Immature natural killer cell (primary cell): ENCODE measurements at regions not wholly inside any gene's neighbourhood (a gene's known extent, or its start where the extent isn't known, plus 50 kb on each side); places are given as distances from the start of the nearest gene placed in this dataset.

Experiments used
- DNase-seq, 3 donors: peaks; one replicate each; pipeline ENCODE4 v3.0.0; 2022; ENCODE audit warnings: mixed read lengths in 1 of 3
- H3K27ac Mint-ChIP-seq, 6 donors: one replicate each; pipeline ENCODE4 v1.8.0; 2020; ENCODE audit warnings: mixed read lengths in 6 of 6, mild to moderate bottlenecking in 5 of 6, inconsistent platforms in 4 of 6, moderate library complexity in 3 of 6
- H3K27me3 Mint-ChIP-seq, 3 donors: one replicate each; pipeline ENCODE4 v1.8.0; 2020 to 2021; ENCODE audit warnings: low read depth in 3 of 3, mild to moderate bottlenecking in 3 of 3, mixed read lengths in 3 of 3, moderate library complexity in 3 of 3, inconsistent platforms in 1 of 3
- H3K36me3 Mint-ChIP-seq, 3 donors: one replicate each; pipeline ENCODE4 v1.8.0; 2020; ENCODE audit warnings: mixed read lengths in 3 of 3, inconsistent platforms in 2 of 3, mild to moderate bottlenecking in 2 of 3
- H3K4me1 Mint-ChIP-seq, 2 donors: one replicate each; pipeline ENCODE4 v1.8.0; 2020; ENCODE audit warnings: inconsistent platforms in 2 of 2, mild to moderate bottlenecking in 2 of 2, mixed read lengths in 2 of 2, moderate library complexity in 1 of 2
- H3K4me3 Mint-ChIP-seq, 5 donors: one replicate each; pipeline ENCODE4 v1.8.0; 2020; ENCODE audit warnings: mild to moderate bottlenecking in 5 of 5, mixed read lengths in 5 of 5, inconsistent platforms in 3 of 5, moderate library complexity in 3 of 5
- H3K9me3 Mint-ChIP-seq, 6 donors: one replicate each; pipeline ENCODE4 v1.8.0; 2020; ENCODE audit warnings: mild to moderate bottlenecking in 6 of 6, mixed read lengths in 6 of 6, inconsistent platforms in 4 of 6, moderate library complexity in 3 of 6

DNA sequence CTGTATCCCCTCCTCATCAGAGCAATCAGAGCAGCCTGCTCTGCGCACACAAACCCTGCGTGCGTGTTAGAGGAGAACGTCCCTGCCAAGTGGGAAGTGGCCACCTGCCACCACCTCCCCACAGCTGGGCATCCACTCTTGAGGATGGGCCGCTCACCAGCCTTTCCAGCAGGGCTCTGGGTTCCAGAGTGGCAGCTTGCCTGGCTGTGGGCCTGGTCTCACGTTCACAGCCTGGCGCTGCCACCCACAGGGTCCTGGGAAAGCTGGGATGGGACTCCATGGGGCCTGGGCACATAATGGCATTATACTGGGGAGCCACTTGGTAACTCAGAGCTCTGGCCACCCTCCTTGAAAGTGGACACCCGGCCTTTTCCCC, 151.1 kb upstream of the PPP2R2D start:
- Mint-ChIP-seq H3K9me3 (peaks cover 0 to 3% (median 0%) of the 10 kb centered on the region in 6 donors), H3K27ac (no peak overlapping the region), H3K4me1 (no peaks in the 10 kb centered on the region), H3K36me3 (no peaks in the 10 kb centered on the region), H3K4me3 (no peak overlapping the region), H3K27me3 (peaks cover 0 to 4% (median 0%) of the 10 kb centered on the region in 3 donors)
- DNase-seq: no peak

DNA sequence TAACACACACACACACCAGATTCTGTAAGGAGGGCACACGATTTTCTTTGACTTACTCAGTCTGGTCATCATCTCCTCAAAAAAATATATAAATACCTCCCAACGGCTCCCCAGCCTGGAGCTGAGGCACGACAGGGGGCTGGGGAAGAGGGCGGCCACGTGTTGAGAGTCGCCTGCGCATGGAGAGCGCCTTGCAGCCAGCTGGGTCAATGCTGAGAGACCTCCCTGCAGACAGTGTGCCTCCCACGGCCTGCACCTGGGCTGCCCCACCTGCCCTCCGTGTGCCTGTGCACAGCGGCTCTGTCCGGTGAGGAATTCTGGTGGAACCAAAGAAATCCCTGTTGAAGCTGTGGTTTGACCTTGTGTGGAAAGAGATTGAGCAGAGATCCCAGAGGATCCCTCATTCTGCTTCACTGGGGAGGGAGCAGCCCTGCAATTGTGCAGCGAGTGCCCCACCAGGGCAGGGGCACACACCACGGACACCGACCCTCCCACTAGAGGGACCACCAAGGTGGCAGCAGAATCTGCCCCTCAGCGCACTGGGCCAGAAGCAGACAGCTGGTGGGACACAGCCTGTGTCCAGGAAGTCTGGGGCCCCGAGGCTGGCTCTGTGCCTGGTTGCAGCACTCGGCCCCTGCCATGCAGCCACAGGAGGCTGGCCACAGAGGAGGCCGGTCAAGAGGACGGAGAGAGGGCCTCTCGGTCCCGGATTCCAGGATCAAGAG, 150.5 kb upstream of the PPP2R2D start:
- Mint-ChIP-seq H3K4me3 (no peak overlapping the region), H3K27me3 (no peaks in the 10 kb centered on the region), H3K27ac (no peak overlapping the region), H3K36me3 (no peaks in the 10 kb centered on the region), H3K9me3 (peaks cover 0 to 3% (median 0%) of the 10 kb centered on the region in 6 donors), H3K4me1 (no peaks in the 10 kb centered on the region)
- no peak for DNase-seq

- Mint-ChIP-seq H3K27me3 (no peaks in the 10 kb centered on the region), H3K9me3 (peaks cover 0 to 3% (median 0%) of the 10 kb centered on the region in 6 donors), H3K36me3 (no peaks in the 10 kb centered on the region), H3K27ac (no peak overlapping the region), H3K4me3 (no peak overlapping the region), H3K4me1 (no peaks in the 10 kb centered on the region)
- no peak for DNase-seq
Observed at GRCh38 chr10:131750973-131751826, 149.6 kb upstream of the PPP2R2D start.

DNA sequence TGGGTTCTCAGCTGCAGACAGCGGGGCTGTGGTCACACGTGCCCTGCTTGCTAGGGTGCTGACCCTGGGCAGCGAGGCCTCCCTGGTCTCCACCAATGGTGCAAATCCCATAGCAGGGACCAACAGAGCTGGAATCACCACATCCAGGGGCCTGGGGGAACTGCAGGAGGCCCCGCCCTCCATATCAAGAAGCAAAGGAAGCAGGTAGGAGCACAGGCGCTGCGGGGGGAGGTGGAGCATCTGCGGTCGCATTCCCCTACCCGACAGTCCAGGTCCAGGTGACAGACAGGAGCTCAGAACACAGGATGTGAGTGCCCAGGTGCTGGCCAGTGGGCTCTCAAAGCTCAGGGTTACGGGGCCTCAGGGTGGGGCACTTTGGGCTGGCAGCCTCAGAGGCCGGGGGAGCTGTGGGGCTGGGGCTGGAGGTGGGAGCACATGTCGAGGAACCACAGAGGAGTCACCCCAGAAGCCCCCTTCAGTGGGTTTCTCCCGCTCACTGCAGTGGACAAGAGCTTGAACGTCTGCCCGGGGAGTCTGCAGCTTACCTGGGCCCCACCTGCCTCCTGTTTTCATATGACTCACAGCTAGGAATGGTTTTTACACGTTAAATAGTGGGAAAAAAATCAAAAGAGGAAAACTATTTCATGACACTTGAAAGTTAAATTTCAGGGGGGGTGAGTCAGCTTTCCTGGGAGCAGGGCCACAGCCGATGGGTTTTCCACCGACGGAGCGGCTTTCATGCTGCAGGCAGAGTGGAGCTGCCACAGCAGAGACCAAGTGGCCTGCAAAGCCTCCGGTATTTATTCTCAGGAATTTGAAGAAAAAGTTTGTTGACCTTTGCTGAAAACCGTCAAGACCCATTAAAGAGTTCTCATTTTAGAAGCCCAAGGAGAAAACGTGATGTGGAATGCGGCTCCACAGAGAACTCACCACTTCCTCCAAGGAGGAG, 148.7 kb upstream of the PPP2R2D start:
- Mint-ChIP-seq H3K27ac (peak overlapping the region in 1 of 6 donors; percentile 11), H3K4me3 (no peak overlapping the region), H3K9me3 (peaks cover 0 to 3% (median 0%) of the 10 kb centered on the region in 6 donors)

GRCh38 chr10:131753336-131753735, 147.5 kb upstream of the PPP2R2D start:
- Mint-ChIP-seq H3K4me3 (no peak overlapping the region), H3K4me1 (no peaks in the 10 kb centered on the region), H3K27me3 (no peaks in the 10 kb centered on the region), H3K27ac (no peak overlapping the region), H3K9me3 (peaks cover 0 to 3% (median 0%) of the 10 kb centered on the region in 6 donors), H3K36me3 (no peaks in the 10 kb centered on the region)
- no peak for DNase-seq

More for the DNA sequence above, 148.7 kb upstream of the PPP2R2D start:
- H3K27me3 Mint-ChIP-seq: no peaks in the 10 kb centered on the region
- DNase-seq: no peak
- no peaks in the 10 kb centered on the region for H3K36me3 Mint-ChIP-seq
- H3K4me1 Mint-ChIP-seq: no peaks in the 10 kb centered on the region

- Mint-ChIP-seq H3K27me3 (peaks cover 0 to 3% (median 1%) of the 10 kb centered on the region in 3 donors), H3K9me3 (no peaks in the 10 kb centered on the region), H3K4me3 (no peak overlapping the region), H3K4me1 (no peaks in the 10 kb centered on the region), H3K36me3 (no peaks in the 10 kb centered on the region), H3K27ac (no peak overlapping the region)
- no peak for DNase-seq
Observed at GRCh38 chr10:131755200-131755599, 145.6 kb upstream of the PPP2R2D start.

DNA sequence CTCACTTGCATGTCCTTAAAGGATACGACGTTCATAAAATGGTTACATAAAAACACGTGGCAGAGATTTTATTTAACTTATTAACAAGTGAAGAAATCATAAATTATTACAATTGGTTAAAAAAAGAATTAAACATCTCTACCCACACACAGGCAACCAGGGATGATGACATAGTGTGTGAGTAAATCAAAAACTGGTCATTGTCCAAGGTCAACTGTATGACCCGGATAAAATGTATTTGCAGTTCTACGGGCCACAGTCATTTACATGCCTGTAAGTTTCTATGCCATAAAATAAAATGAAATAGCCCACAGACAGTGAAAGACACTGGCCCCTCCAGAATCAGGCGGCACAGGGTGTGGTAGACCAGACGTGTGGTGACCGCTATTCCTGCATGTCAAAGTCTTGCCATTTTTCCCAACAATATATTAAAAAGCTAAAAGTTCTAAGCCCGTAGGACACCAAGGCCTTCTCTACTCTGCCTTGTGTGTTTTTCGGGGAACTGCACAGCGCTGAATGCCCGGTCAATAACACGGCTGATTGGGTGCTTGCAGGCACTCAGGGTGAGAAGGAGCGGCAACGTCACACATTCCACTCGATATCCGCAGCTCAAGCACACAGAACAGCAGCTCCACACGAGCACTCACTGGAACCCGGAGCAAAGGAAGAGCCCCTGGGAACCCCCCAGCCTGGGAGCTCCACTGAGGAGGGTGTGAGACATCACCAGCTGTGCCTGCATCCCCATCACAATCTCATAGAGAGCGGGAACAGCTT, 143.3 kb upstream of the PPP2R2D start:
- no peak overlapping the region for H3K27ac Mint-ChIP-seq
- DNase-seq: no peak
- H3K36me3 Mint-ChIP-seq: no peaks in the 10 kb centered on the region
- no peak overlapping the region for H3K4me3 Mint-ChIP-seq
- H3K4me1 Mint-ChIP-seq: no peaks in the 10 kb centered on the region
- H3K9me3 Mint-ChIP-seq: no peaks in the 10 kb centered on the region
- peaks cover 0 to 5% (median 3%) of the 10 kb centered on the region in 3 donors for H3K27me3 Mint-ChIP-seq

GRCh38 chr10:131758062-131758938, 142.5 kb upstream of the PPP2R2D start:
- Mint-ChIP-seq H3K27me3 (peaks cover 0 to 5% (median 3%) of the 10 kb centered on the region in 3 donors), H3K9me3 (no peaks in the 10 kb centered on the region), H3K4me3 (no peak overlapping the region), H3K36me3 (no peaks in the 10 kb centered on the region), H3K4me1 (no peaks in the 10 kb centered on the region), H3K27ac (no peak overlapping the region)
- no peak for DNase-seq

- H3K27me3 Mint-ChIP-seq: peaks cover 2 to 5% (median 3%) of the 10 kb centered on the region in 3 donors
- H3K4me3 Mint-ChIP-seq: no peak overlapping the region
- no peak overlapping the region for H3K27ac Mint-ChIP-seq
- no peaks in the 10 kb centered on the region for H3K4me1 Mint-ChIP-seq
- no peaks in the 10 kb centered on the region for H3K36me3 Mint-ChIP-seq
- no peaks in the 10 kb centered on the region for H3K9me3 Mint-ChIP-seq
- DNase-seq: no peak
Observed at GRCh38 chr10:131758939-131759301, 141.9 kb upstream of the PPP2R2D start.

DNA sequence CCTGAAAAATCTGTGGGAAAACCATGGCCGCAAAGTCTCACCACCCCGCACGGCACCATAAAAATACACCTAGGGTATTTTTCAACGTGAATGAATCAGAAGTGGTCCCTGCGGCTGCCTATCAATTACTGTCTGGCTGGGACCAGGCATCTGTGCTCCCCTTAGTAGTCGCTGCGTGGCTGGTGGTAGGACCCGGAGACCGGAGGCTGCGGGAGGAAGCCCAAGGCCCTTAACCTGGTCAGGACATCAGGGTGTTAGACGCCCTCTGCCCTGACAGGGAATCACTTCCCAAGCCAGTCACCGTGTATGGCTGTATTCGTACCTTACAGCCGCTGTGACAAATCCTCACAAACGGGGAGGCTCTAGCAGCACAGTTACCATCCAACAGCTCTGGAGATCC, 141.5 kb upstream of the PPP2R2D start:
- no peak for DNase-seq

DNA sequence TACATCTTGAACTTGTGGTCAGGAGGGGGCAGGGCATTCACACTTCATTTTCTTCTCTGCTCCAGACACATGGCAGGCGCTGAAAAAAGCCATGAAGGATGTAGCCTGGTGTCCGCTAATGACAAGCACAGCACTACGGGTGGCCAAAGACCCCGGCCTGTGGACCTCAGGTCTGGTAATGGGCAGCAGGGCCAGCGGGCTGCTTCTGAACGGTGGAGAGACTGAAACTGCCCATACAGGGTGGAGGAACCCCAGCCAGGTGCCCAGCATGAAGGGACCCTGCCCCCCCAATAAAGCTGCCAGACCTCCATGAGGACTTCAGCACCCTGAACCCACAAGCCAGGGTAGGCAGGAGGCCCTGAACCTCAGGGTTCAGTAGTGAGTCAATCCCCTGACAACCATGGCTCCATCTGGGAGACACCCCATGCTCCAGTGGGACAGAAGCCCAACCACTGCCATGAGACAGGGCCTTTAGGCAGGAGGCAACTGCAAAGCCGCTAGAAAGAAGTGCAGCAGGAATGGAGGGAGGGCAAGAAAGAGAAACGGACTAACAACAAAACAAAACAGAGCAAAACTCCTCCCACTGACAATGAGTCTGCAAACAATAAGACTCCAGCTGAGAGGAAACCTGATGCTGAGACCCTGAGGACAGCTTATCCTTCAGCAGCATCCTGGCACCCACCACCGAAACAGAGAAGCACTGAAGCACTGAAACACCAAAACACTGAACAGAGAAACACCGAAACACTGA, 140.2 kb upstream of the PPP2R2D start:
- Mint-ChIP-seq H3K4me1 (no peaks in the 10 kb centered on the region), H3K36me3 (no peaks in the 10 kb centered on the region), H3K27me3 (peaks cover 2 to 5% (median 3%) of the 10 kb centered on the region in 3 donors), H3K9me3 (no peaks in the 10 kb centered on the region), H3K27ac (no peak overlapping the region), H3K4me3 (no peak overlapping the region)
- DNase-seq: no peak

More for the DNA sequence above, 141.5 kb upstream of the PPP2R2D start:
- Mint-ChIP-seq H3K27ac (no peak overlapping the region), H3K9me3 (no peaks in the 10 kb centered on the region), H3K36me3 (no peaks in the 10 kb centered on the region), H3K4me3 (no peak overlapping the region), H3K4me1 (no peaks in the 10 kb centered on the region), H3K27me3 (peaks cover 2 to 5% (median 3%) of the 10 kb centered on the region in 3 donors)
